ENCODE measurements at regions not wholly inside any gene's neighbourhood (a gene's known extent, or its start where the extent isn't known, plus 50 kb on each side); places are given as distances from the start of the nearest gene placed in this dataset.

- DNase-seq: no peak
These were observed 598.7 kb upstream of the SGCD start for GRCh38 chr5:155728146-155728856.

- DNase-seq: peak; percentile 12
These were observed 597.9 kb upstream of the SGCD start for GRCh38 chr5:155728857-155729683.

GRCh38 chr5:155729684-155730059 is 597.3 kb upstream of the SGCD start:
- DNase-seq: no peak

- DNase-seq: no peak
These were observed 594.2 kb upstream of the SGCD start for GRCh38 chr5:155732587-155733376.

GRCh38 chr5:155733935-155734334 is 593.0 kb upstream of the SGCD start:
- DNase-seq: no peak

GRCh38 chr5:155735388-155735787 is 591.6 kb upstream of the SGCD start:
- no peak for DNase-seq

GRCh38 chr5:155738616-155739015 is 588.3 kb upstream of the SGCD start:
- no peak for DNase-seq

GRCh38 chr5:155746367-155747038 is 580.5 kb upstream of the SGCD start:
- no peak for DNase-seq

- no peak for DNase-seq
These were observed 576.9 kb upstream of the SGCD start for GRCh38 chr5:155750101-155750500.

- no peak for DNase-seq
These were observed 576.4 kb upstream of the SGCD start for GRCh38 chr5:155750571-155750970.

GRCh38 chr5:155753943-155754581 is 572.9 kb upstream of the SGCD start:
- DNase-seq: no peak

- DNase-seq: no peak
These were observed 567.7 kb upstream of the SGCD start for GRCh38 chr5:155759252-155759651.

- DNase-seq: no peak
These were observed 567.0 kb upstream of the SGCD start for GRCh38 chr5:155759984-155760383.

- no peak for DNase-seq
These were observed 565.5 kb upstream of the SGCD start for GRCh38 chr5:155761502-155761901.

GRCh38 chr5:155765715-155766114 is 561.2 kb upstream of the SGCD start:
- no peak for DNase-seq

GRCh38 chr5:155767470-155767869 is 559.5 kb upstream of the SGCD start:
- DNase-seq: peak; percentile 38

- peak; percentile 24 for DNase-seq
These were observed 558.6 kb upstream of the SGCD start for GRCh38 chr5:155768332-155768731.

GRCh38 chr5:155772009-155772662 is 554.8 kb upstream of the SGCD start:
- no peak for DNase-seq

- DNase-seq: peak; percentile 52
These were observed 553.3 kb upstream of the SGCD start for GRCh38 chr5:155773680-155774079.

GRCh38 chr5:155780260-155780659 is 546.7 kb upstream of the SGCD start:
- no peak for DNase-seq

GRCh38 chr5:155783246-155783645 is 543.7 kb upstream of the SGCD start:
- DNase-seq: no peak

- no peak for DNase-seq
These were observed 543.2 kb upstream of the SGCD start for GRCh38 chr5:155783791-155784190.

Data from CD4-positive, alpha-beta T cell treated with Interleukin-17A for 1 hour (primary cell).